ENCODE measurements at regions not wholly inside any gene's neighbourhood (a gene's known extent, or its start where the extent isn't known, plus 50 kb on each side); places are given as distances from the start of the nearest gene placed in this dataset.

GRCh38 chr6:146872426-146872785 is 273.6 kb downstream of the ADGB start:
- TF ChIP-seq, protein P1, sequence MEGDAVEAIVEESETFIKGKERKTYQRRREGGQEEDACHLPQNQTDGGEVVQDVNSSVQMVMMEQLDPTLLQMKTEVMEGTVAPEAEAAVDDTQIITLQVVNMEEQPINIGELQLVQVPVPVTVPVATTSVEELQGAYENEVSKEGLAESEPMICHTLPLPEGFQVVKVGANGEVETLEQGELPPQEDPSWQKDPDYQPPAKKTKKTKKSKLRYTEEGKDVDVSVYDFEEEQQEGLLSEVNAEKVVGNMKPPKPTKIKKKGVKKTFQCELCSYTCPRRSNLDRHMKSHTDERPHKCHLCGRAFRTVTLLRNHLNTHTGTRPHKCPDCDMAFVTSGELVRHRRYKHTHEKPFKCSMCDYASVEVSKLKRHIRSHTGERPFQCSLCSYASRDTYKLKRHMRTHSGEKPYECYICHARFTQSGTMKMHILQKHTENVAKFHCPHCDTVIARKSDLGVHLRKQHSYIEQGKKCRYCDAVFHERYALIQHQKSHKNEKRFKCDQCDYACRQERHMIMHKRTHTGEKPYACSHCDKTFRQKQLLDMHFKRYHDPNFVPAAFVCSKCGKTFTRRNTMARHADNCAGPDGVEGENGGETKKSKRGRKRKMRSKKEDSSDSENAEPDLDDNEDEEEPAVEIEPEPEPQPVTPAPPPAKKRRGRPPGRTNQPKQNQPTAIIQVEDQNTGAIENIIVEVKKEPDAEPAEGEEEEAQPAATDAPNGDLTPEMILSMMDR (IDR thresholded peaks at IDR 0.05): no peak
- no peak for TF ChIP-seq POLR2A (IDR thresholded peaks at IDR 0.05)
